K562 (cell line): ENCODE measurements at regions not wholly inside any gene's neighbourhood (a gene's known extent, or its start where the extent isn't known, plus 50 kb on each side); places are given as distances from the start of the nearest gene placed in this dataset.

Experiments
- CC2D1A ChIP-seq: fragments of 450-650 bp; IDR thresholded peaks from 2 replicates; pipeline ENCODE4 v1.6.1; 2017; ENCODE audit warnings: mild to moderate bottlenecking
- CREM ChIP-seq: IDR thresholded peaks from 2 replicates; pipeline ENCODE4 v1.6.1; 2014; ENCODE audit warnings: antibody characterized with exemption, low read depth
- DACH1 ChIP-seq: fragments of 450-650 bp; IDR thresholded peaks from 2 replicates; pipeline ENCODE4 v1.6.1; 2018; ENCODE audit not compliant: partially characterized antibody
- ETS2 ChIP-seq: IDR thresholded peaks from 2 replicates; pipeline ENCODE4 v1.6.1; 2016; ENCODE audit warnings: borderline replicate concordance, missing genetic modification characterization, mild to moderate bottlenecking, moderate library complexity, missing compliant biosample characterization; ENCODE audit not compliant: poor library complexity, severe bottlenecking
- GTF2E2 ChIP-seq: fragments of 200-800 bp; sonication (Bioruptor generic); IDR thresholded peaks from 2 replicates; pipeline ENCODE4 v1.6.1; 2016; ENCODE audit warnings: missing genetic modification characterization, missing compliant biosample characterization
- HDAC3 ChIP-seq: fragments of 450-650 bp; IDR thresholded peaks from 2 replicates; pipeline ENCODE4 v1.6.1; 2018; ENCODE audit warnings: borderline replicate concordance, mild to moderate bottlenecking, moderate library complexity; ENCODE audit not compliant: partially characterized antibody
- MTA1 ChIP-seq: fragments of 450-650 bp; IDR thresholded peaks from 2 replicates; pipeline ENCODE4 v1.6.1; 2017; ENCODE audit warnings: borderline replicate concordance
- NR2F6 ChIP-seq: fragments of 450-650 bp; formaldehyde crosslinking; IDR thresholded peaks from 2 replicates; pipeline ENCODE4 v1.4.0; 2020; ENCODE audit warnings: mild to moderate bottlenecking
- PATZ1 ChIP-seq: fragments of 250-450 bp; sonication (Bioruptor Pico); IDR thresholded peaks from 2 replicates; pipeline ENCODE4 v1.5.0; 2020; ENCODE audit warnings: mild to moderate bottlenecking, borderline replicate concordance
- TEAD2 ChIP-seq: fragments of 450-650 bp; IDR thresholded peaks from 2 replicates; pipeline ENCODE4 v1.6.1; 2016; ENCODE audit warnings: missing genetic modification characterization, control low read depth, missing compliant biosample characterization
- ZBTB34 ChIP-seq: fragments of 250-450 bp; sonication (Bioruptor Pico); IDR thresholded peaks from 2 replicates; pipeline ENCODE4 v1.8.0; 2021; ENCODE audit warnings: mild to moderate bottlenecking, moderate library complexity
- ZFP1 ChIP-seq: fragments of 450-650 bp; formaldehyde crosslinking; IDR thresholded peaks from 2 replicates; pipeline ENCODE4 v1.4.0; 2020; ENCODE audit warnings: mild to moderate bottlenecking, mixed read lengths
- ZMIZ1 ChIP-seq, 2 experiments: fragments of 150-350 bp in 1 of 2; IDR thresholded peaks; 2 replicates each; pipeline ENCODE4 v1.6.1; 2012 to 2016; ENCODE audit warnings: low read depth in 2 of 2, low read length in 2 of 2, mild to moderate bottlenecking in 1 of 2, moderate library complexity in 1 of 2
- ZNF212 ChIP-seq: fragments of 450-650 bp; formaldehyde crosslinking; IDR thresholded peaks from 2 replicates; pipeline ENCODE4 v1.4.0; 2020; ENCODE audit warnings: mild to moderate bottlenecking
- ZNF23 ChIP-seq: fragments of 250-450 bp; sonication (Bioruptor Pico); IDR thresholded peaks from 2 replicates; pipeline ENCODE4 v1.4.0; 2020; ENCODE audit warnings: mild to moderate bottlenecking
- TF ChIP-seq, protein P1 (sequence below): fragments of 450-650 bp; IDR thresholded peaks from 2 replicates; pipeline ENCODE4 v1.7.0; 2016; ENCODE audit warnings: borderline replicate concordance
- TF ChIP-seq, protein P2 (sequence below): sonication (generic); formaldehyde crosslinking; IDR thresholded peaks from 2 replicates; pipeline ENCODE4 v1.8.0; 2022; ENCODE audit warnings: mild to moderate bottlenecking, missing genetic modification reagents

DNA sequence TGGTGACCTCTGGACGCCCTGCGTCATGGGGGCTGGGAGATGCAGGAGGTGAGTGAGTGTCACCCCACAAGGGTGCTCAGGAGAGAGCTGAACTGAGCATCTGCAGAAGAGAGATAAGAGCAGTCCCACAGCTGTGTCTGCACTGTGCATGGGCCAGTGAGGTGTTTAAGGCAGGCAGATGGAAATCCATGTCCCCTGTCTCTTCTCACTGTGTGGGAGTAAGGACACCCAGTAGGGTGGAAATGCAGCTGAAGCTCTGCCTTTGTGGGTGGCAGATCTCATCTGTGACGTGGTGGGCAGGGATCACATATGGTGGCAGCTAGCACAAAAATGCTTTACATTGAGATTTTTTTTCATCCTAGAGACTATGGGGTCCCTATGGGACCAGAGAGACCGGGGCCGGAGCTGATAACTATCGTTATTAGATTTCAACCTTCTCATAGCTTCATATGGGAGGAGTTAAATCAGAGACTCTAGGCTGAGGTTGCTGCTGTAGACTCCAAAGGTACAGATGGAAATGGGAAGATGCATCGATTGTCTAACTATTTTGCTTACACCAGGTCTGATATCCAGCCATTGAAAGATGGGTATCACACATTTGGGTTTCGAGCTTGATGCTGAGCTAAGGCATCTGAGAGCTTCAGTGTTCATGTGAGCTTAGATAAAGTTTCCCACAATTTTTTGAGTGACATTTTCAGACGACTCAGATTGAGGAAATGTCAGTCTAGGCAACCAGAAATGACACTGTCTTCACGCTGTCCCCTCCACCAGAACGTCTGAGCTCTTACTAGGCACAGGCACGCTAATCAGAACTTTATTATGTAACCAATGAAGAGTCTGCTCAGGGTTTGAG lies 65.3 kb upstream of the PSEN2 start (continued):
- no peak for TF ChIP-seq ZBTB34 (CRISPR knock-in tag)
- TF ChIP-seq HDAC3, result peak; percentile 98
- TF ChIP-seq ZMIZ1 (IDR thresholded peaks at IDR 0.05; ENCODE audit: low read depth in 2 of 2, low read length in 2 of 2), result peak in 1 of 2 experiments; percentile 95; a peak in 2 of 4 replicates
- peak; percentile 97 for TF ChIP-seq CC2D1A
- TF ChIP-seq GTF2E2 (tag), result no peak
- no peak for TF ChIP-seq TEAD2 (tag)
- TF ChIP-seq, protein P1, sequence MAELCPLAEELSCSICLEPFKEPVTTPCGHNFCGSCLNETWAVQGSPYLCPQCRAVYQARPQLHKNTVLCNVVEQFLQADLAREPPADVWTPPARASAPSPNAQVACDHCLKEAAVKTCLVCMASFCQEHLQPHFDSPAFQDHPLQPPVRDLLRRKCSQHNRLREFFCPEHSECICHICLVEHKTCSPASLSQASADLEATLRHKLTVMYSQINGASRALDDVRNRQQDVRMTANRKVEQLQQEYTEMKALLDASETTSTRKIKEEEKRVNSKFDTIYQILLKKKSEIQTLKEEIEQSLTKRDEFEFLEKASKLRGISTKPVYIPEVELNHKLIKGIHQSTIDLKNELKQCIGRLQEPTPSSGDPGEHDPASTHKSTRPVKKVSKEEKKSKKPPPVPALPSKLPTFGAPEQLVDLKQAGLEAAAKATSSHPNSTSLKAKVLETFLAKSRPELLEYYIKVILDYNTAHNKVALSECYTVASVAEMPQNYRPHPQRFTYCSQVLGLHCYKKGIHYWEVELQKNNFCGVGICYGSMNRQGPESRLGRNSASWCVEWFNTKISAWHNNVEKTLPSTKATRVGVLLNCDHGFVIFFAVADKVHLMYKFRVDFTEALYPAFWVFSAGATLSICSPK, result no peak
- TF ChIP-seq ZFP1 (CRISPR knock-in tag), result no peak
- no peak for TF ChIP-seq NR2F6 (CRISPR knock-in tag)
- peak; percentile 98 for TF ChIP-seq DACH1
- no peak for TF ChIP-seq ZNF212
- TF ChIP-seq, protein P2, sequence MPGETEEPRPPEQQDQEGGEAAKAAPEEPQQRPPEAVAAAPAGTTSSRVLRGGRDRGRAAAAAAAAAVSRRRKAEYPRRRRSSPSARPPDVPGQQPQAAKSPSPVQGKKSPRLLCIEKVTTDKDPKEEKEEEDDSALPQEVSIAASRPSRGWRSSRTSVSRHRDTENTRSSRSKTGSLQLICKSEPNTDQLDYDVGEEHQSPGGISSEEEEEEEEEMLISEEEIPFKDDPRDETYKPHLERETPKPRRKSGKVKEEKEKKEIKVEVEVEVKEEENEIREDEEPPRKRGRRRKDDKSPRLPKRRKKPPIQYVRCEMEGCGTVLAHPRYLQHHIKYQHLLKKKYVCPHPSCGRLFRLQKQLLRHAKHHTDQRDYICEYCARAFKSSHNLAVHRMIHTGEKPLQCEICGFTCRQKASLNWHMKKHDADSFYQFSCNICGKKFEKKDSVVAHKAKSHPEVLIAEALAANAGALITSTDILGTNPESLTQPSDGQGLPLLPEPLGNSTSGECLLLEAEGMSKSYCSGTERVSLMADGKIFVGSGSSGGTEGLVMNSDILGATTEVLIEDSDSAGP, result no peak
- TF ChIP-seq PATZ1 (CRISPR knock-in tag), result no peak
- no peak for TF ChIP-seq ZNF23 (CRISPR knock-in tag)
- peak; percentile 92 for TF ChIP-seq MTA1
- no peak for TF ChIP-seq ETS2 (tag)
- peak; percentile 95 for TF ChIP-seq CREM
